IMR-90 (cell line): ENCODE measurements at regions not wholly inside any gene's neighbourhood (a gene's known extent, or its start where the extent isn't known, plus 50 kb on each side); places are given as distances from the start of the nearest gene placed in this dataset.

Experiments
- ATAC-seq: fragments of 200-7000 bp; cut with Tn5 transposase; 2 replicates; pipeline ENCODE4 v1.9.1; 2020; ENCODE audit warnings: low read depth, mild to moderate bottlenecking, moderate library complexity
- BruUV-seq: library from RNA; stranded (reverse); fragments of 400-500 nt; replicated peaks from 2 replicates; lab custom pipeline; 2021; lab: Mats Ljungman, UMichigan
- CTCF ChIA-PET: fragments of 300-600 bp; formaldehyde crosslinking; extraction: SDS; loops from one replicate; lab custom pipeline; 2021; ENCODE audit warnings: antibody characterized with exemption; lab: Yijun Ruan, JAX
- POLR2A ChIA-PET: fragments of 300-600 bp; sonication (Branson Sonifier 250); formaldehyde crosslinking; loops from one replicate; lab custom pipeline; 2022; ENCODE audit warnings: antibody characterized with exemption; ENCODE audit not compliant: unreplicated experiment; lab: Charles Lee
- DNase-seq: peaks from one replicate; pipeline ENCODE4 v3.0.0; 2013
- H2AFZ ChIP-seq: replicated peaks from 2 replicates; pipeline ENCODE3; 2013; ENCODE audit warnings: low read length, mild to moderate bottlenecking; ENCODE audit not compliant: poor library complexity
- H2AK5ac ChIP-seq: 2 replicates; pipeline ENCODE4 v1.6.1; 2013; ENCODE audit warnings: low read depth, low read length, inconsistent platforms
- H2AK9ac ChIP-seq: replicated peaks from 2 replicates; pipeline ENCODE3; 2013; ENCODE audit warnings: mild to moderate bottlenecking, low read depth, low read length, moderate library complexity; ENCODE audit not compliant: poor library complexity
- H2BK120ac ChIP-seq: 2 replicates; pipeline ENCODE4 v1.6.1; 2013; ENCODE audit warnings: low read depth, low read length, inconsistent platforms
- H2BK15ac ChIP-seq: 3 replicates; pipeline ENCODE4 v1.6.1; 2013; ENCODE audit warnings: low read depth, low read length, inconsistent platforms
- H2BK20ac ChIP-seq: 2 replicates; pipeline ENCODE4 v1.6.1; 2013; ENCODE audit warnings: low read depth, mild to moderate bottlenecking, inconsistent platforms, low read length, moderate library complexity
- H2BK5ac ChIP-seq: 2 replicates; pipeline ENCODE4 v1.6.1; 2013; ENCODE audit warnings: mild to moderate bottlenecking, low read depth, low read length, inconsistent platforms; ENCODE audit not compliant: poor library complexity, severe bottlenecking
- H3K14ac ChIP-seq: replicated peaks from 2 replicates; pipeline ENCODE4 v1.6.1; 2013; ENCODE audit warnings: low read depth, low read length, inconsistent platforms
- H3K18ac ChIP-seq: 2 replicates; pipeline ENCODE4 v1.6.1; 2013; ENCODE audit warnings: low read depth, low read length, control low read depth
- H3K23ac ChIP-seq: 2 replicates; pipeline ENCODE4 v1.6.1; 2013; ENCODE audit warnings: low read depth, low read length, inconsistent platforms
- H3K27ac ChIP-seq: 2 replicates; pipeline ENCODE4 v1.5.1; 2013; ENCODE audit warnings: mild to moderate bottlenecking, control low read depth, low read length; ENCODE audit not compliant: insufficient read depth
- H3K27me3 ChIP-seq: 2 replicates; pipeline ENCODE4 v1.6.1; 2013; ENCODE audit warnings: low read length; ENCODE audit not compliant: control insufficient read depth, insufficient read depth
- H3K36me3 ChIP-seq: 2 replicates; pipeline ENCODE4 v1.6.1; 2013; ENCODE audit warnings: low read length, mixed read lengths; ENCODE audit not compliant: control insufficient read depth, insufficient read depth
- H3K4ac ChIP-seq: 2 replicates; pipeline ENCODE4 v1.6.1; 2013; ENCODE audit warnings: low read depth, low read length, inconsistent platforms
- H3K4me1 ChIP-seq: 2 replicates; pipeline ENCODE4 v1.6.1; 2013; ENCODE audit warnings: low read length, mixed read lengths; ENCODE audit not compliant: control insufficient read depth, insufficient read depth
- H3K4me2 ChIP-seq: 2 replicates; pipeline ENCODE4 v1.6.1; 2013; ENCODE audit warnings: low read depth, mild to moderate bottlenecking, control low read depth, low read length, moderate library complexity
- H3K4me3 ChIP-seq: 2 replicates; pipeline ENCODE4 v1.5.1; 2013; ENCODE audit warnings: low read depth, mild to moderate bottlenecking, control low read depth, low read length, moderate library complexity; ENCODE audit not compliant: insufficient read depth
- H3K56ac ChIP-seq: 2 replicates; pipeline ENCODE4 v1.6.1; 2013; ENCODE audit warnings: low read length, inconsistent platforms; ENCODE audit not compliant: insufficient read depth; ENCODE audit errors: extremely low read depth
- H3K79me1 ChIP-seq, 2 experiments: 2 replicates each; pipeline ENCODE4 v1.6.1; 2013; ENCODE audit warnings: low read length in 2 of 2, inconsistent platforms in 1 of 2, low read depth in 1 of 2
- H3K9ac ChIP-seq: 2 replicates; pipeline ENCODE4 v1.6.1; 2013; ENCODE audit warnings: low read depth, low read length, control low read depth
- H3K9me1 ChIP-seq: 2 replicates; pipeline ENCODE4 v1.6.1; 2013; ENCODE audit warnings: low read length, inconsistent platforms; ENCODE audit not compliant: insufficient read depth
- H3K9me3 ChIP-seq: 2 replicates; pipeline ENCODE4 v1.6.1; 2013; ENCODE audit warnings: low read length; ENCODE audit not compliant: control insufficient read depth, insufficient read depth
- H4K20me1 ChIP-seq: 2 replicates; pipeline ENCODE4 v1.6.1; 2013; ENCODE audit warnings: low read length, inconsistent platforms; ENCODE audit not compliant: insufficient read depth
- H4K5ac ChIP-seq: 2 replicates; pipeline ENCODE4 v1.6.1; 2013; ENCODE audit warnings: mild to moderate bottlenecking, low read depth, low read length, control low read depth
- H4K8ac ChIP-seq, 2 experiments: 2 replicates each; pipeline ENCODE4 v1.6.1; 2013; ENCODE audit warnings: low read depth in 2 of 2, low read length in 2 of 2, control low read depth in 1 of 2, inconsistent platforms in 1 of 2
- H4K91ac ChIP-seq: 2 replicates; pipeline ENCODE4 v1.6.1; 2013; ENCODE audit warnings: low read depth, low read length, inconsistent platforms; ENCODE audit not compliant: insufficient read depth
- CEBPB ChIP-seq: IDR thresholded peaks from 2 replicates; pipeline ENCODE4 v1.6.1; 2012; ENCODE audit warnings: low read depth, low read length, improper control_type of control experiment
- ELK1 ChIP-seq: fragments of 150-350 bp; IDR thresholded peaks from 2 replicates; pipeline ENCODE4 v1.6.1; 2016; ENCODE audit warnings: low read depth, mild to moderate bottlenecking, low read length, moderate library complexity, borderline replicate concordance
- FOS ChIP-seq: fragments of 150-350 bp; IDR thresholded peaks from 2 replicates; pipeline ENCODE4 v1.6.1; 2016; ENCODE audit warnings: low read depth, low read length
- MAFK ChIP-seq: IDR thresholded peaks from 2 replicates; pipeline ENCODE4 v1.6.1; 2012; ENCODE audit warnings: low read depth, low read length, improper control_type of control experiment
- RCOR1 ChIP-seq: IDR thresholded peaks from 2 replicates; pipeline ENCODE4 v1.6.1; 2012; ENCODE audit warnings: mild to moderate bottlenecking, low read length, improper control_type of control experiment; ENCODE audit not compliant: insufficient replicate concordance
- SMC3 ChIP-seq: fragments of 150-350 bp; IDR thresholded peaks from 2 replicates; pipeline ENCODE4 v1.6.1; 2016; ENCODE audit warnings: low read depth, mild to moderate bottlenecking, antibody characterized with exemption, low read length, moderate library complexity
- WGBS, 2 experiments: methylation state at CpG; one replicate each; pipeline versions ENCODE4 v1.1.5 to v1.1.7; 2013; ENCODE audit warnings: missing lambda C conversion rate in 2 of 2; ENCODE audit not compliant: insufficient read length in 1 of 2; ENCODE audit errors: extremely low coverage in 2 of 2; 5-methylcytosine and 5-hydroxymethylcytosine counted together
- dilution Hi-C: fragments of 300-500 bp; cut with HindIII; formaldehyde crosslinking; loops from one replicate; pipeline ENCODE4 v1.14.3; 2018; ENCODE audit warnings: low sequenced_read_pairs; ENCODE audit not compliant: unreplicated experiment
- in situ Hi-C: fragments of 300-500 bp; cut with MboI; formaldehyde crosslinking; loops from 3 replicates; pipeline ENCODE4 v1.14.3; 2019; ENCODE audit warnings: low sequenced_read_pairs, inconsistent platforms, mixed read lengths
- intact Hi-C: fragments of 100-400 bp; cut with micrococcal nuclease; formaldehyde crosslinking; loops from 2 replicates; pipeline ENCODE4 v1.10.0; 2022
- TF ChIP-seq, protein P1 (sequence below): conservative IDR thresholded peaks from 2 replicates; pipeline ENCODE4 v1.5.1; 2012; ENCODE audit warnings: mild to moderate bottlenecking, low read depth, low read length, improper control_type of control experiment

DNA sequence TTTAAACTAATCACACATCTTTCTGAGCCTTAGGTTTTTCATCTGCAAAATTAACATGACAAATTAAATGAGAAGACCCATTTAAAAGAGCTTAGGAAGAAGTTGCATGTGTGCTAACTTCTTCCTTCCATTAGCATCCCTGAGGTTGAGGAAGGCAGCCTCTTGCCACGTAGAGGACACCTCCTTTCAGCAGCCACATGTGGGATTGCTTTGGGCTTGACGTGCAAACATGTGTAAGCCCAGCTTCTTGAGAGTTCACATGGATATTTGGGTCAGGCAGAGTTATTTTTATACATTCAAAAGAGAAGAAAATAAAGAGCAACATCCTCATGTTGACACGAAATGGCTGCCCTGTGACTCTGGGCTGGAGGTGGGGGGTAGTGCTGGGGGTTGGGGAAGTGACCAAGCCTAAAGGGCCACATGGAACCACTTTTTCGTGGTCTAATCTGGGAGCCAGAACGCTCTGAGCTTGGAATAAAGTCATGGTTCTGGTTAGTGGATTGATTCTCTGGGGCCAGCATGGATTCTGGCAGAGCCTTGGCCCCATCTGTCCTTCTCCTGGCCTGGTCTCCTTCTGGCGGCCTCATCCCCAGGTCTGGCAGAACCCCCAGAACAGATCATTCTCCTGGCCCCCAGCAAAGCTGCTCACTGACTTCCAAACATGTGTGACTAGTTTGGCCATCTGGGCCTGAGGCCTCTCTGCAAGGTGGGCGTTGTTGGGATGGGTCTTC is 137.1 kb upstream of the USP24 start:
- POLR2A ChIA-PET, result no interaction called here
- H4K91ac ChIP-seq, result no peak overlapping the region
- H3K36me3 ChIP-seq, result no peaks in the 10 kb centered on the region
- H3K4me2 ChIP-seq, result no peak overlapping the region
- no peak overlapping the region for H4K5ac ChIP-seq
- H3K79me1 ChIP-seq, result no peaks in the 10 kb centered on the region
- no peaks in the 10 kb centered on the region for H3K9me3 ChIP-seq
- H3K23ac ChIP-seq, result no peak overlapping the region
- no CpG with 5 or more reads among the region's 7 CpGs for WGBS, 2 experiments
- dilution Hi-C loops (no loop called here), in situ Hi-C loops (no loop called here), intact Hi-C loops (no loop called here)
- BruUV-seq, result no TSS peak
- no peak overlapping the region for H3K18ac ChIP-seq
- no peak overlapping the region for H2AK5ac ChIP-seq
- no peak overlapping the region for H3K14ac ChIP-seq
- no peaks in the 10 kb centered on the region for H4K20me1 ChIP-seq
- ATAC-seq, result no peak
- no peak overlapping the region for H4K8ac ChIP-seq
- H2AFZ ChIP-seq, result no peak overlapping the region
- CTCF ChIA-PET, result interaction anchor here (1.1 kb wide), 1 partner anchor 14 kb away, joined by 3 read pairs; no protein-coding TSS in a partner anchor
- no peak overlapping the region for H2AK9ac ChIP-seq
- H2BK20ac ChIP-seq, result no peak overlapping the region
- no peak overlapping the region for H3K4ac ChIP-seq
- H3K9ac ChIP-seq, result no peak overlapping the region
- H2BK5ac ChIP-seq, result no peak overlapping the region
- H3K4me3 ChIP-seq, result no peak overlapping the region
- TF ChIP-seq MAFK (no peak), ELK1 (no peak), SMC3 (no peak), FOS (no peak), RCOR1 (no peak), CEBPB (no peak)
- TF ChIP-seq, protein P1, sequence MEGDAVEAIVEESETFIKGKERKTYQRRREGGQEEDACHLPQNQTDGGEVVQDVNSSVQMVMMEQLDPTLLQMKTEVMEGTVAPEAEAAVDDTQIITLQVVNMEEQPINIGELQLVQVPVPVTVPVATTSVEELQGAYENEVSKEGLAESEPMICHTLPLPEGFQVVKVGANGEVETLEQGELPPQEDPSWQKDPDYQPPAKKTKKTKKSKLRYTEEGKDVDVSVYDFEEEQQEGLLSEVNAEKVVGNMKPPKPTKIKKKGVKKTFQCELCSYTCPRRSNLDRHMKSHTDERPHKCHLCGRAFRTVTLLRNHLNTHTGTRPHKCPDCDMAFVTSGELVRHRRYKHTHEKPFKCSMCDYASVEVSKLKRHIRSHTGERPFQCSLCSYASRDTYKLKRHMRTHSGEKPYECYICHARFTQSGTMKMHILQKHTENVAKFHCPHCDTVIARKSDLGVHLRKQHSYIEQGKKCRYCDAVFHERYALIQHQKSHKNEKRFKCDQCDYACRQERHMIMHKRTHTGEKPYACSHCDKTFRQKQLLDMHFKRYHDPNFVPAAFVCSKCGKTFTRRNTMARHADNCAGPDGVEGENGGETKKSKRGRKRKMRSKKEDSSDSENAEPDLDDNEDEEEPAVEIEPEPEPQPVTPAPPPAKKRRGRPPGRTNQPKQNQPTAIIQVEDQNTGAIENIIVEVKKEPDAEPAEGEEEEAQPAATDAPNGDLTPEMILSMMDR, result no peak
- no peak overlapping the region for H2BK120ac ChIP-seq
- H3K27ac ChIP-seq, result no peak overlapping the region
- H3K4me1 ChIP-seq, result no peaks in the 10 kb centered on the region
- no peaks in the 10 kb centered on the region; the same call in 1 of the 2 replicates for H3K9me1 ChIP-seq
- no peak overlapping the region for H3K56ac ChIP-seq
- H2BK15ac ChIP-seq, result no peak overlapping the region
- peaks cover 2% of the 10 kb centered on the region for H3K27me3 ChIP-seq
- no peak for DNase-seq
